ENCODE measurements at regions not wholly inside any gene's neighbourhood (a gene's known extent, or its start where the extent isn't known, plus 50 kb on each side); places are given as distances from the start of the nearest gene placed in this dataset.
"Not testable (repeated sequence)": the region's sequence is repeated elsewhere in the genome, so short reads cannot be mapped to it uniquely, and the experiment has no call there.

- no peak for DNase-seq
Observed at GRCh38 chr3:26191556-26191955, 401.7 kb downstream of the OXSM start.

GRCh38 chr3:26193558-26193957 lies 403.7 kb downstream of the OXSM start:
- DNase-seq = no peak

- no peak for DNase-seq
Observed at GRCh38 chr3:26196781-26197180, 406.9 kb downstream of the OXSM start.

- no peak for DNase-seq
Observed at GRCh38 chr3:26198609-26199008, 408.7 kb downstream of the OXSM start.

GRCh38 chr3:26202169-26202568 lies 412.3 kb downstream of the OXSM start:
- DNase-seq = no peak

GRCh38 chr3:26205475-26205874 lies 415.6 kb downstream of the OXSM start:
- DNase-seq = no peak

- no peak for DNase-seq
Observed at GRCh38 chr3:26208201-26208600, 414.4 kb upstream of the LRRC3B start.

- DNase-seq = no peak
Observed at GRCh38 chr3:26229801-26230200, 392.8 kb upstream of the LRRC3B start.

- no peak for DNase-seq
Observed at GRCh38 chr3:26233374-26233773, 389.2 kb upstream of the LRRC3B start.

GRCh38 chr3:26236531-26236930 lies 386.0 kb upstream of the LRRC3B start:
- DNase-seq = no peak

- no peak for DNase-seq
Observed at GRCh38 chr3:26237036-26237682, 385.4 kb upstream of the LRRC3B start.

GRCh38 chr3:26244586-26244985 lies 378.0 kb upstream of the LRRC3B start:
- not testable (repeated sequence) for DNase-seq

- DNase-seq = no peak
Observed at GRCh38 chr3:26245236-26245635, 377.3 kb upstream of the LRRC3B start.

GRCh38 chr3:26246901-26247300 lies 375.7 kb upstream of the LRRC3B start:
- no peak for DNase-seq

GRCh38 chr3:26247712-26248111 lies 374.9 kb upstream of the LRRC3B start:
- DNase-seq = no peak

GRCh38 chr3:26252001-26252400 lies 370.6 kb upstream of the LRRC3B start:
- no peak for DNase-seq

- no peak for DNase-seq
Observed at GRCh38 chr3:26256224-26256623, 366.3 kb upstream of the LRRC3B start.

GRCh38 chr3:26259176-26259575 lies 363.4 kb upstream of the LRRC3B start:
- DNase-seq = no peak

GRCh38 chr3:26260139-26260538 lies 362.4 kb upstream of the LRRC3B start:
- DNase-seq = no peak

GRCh38 chr3:26264708-26265107 lies 357.9 kb upstream of the LRRC3B start:
- DNase-seq = no peak

GRCh38 chr3:26271848-26272247 lies 350.7 kb upstream of the LRRC3B start:
- DNase-seq = no peak

- DNase-seq = no peak
Observed at GRCh38 chr3:26273196-26273595, 349.4 kb upstream of the LRRC3B start.

- DNase-seq = no peak
Observed at GRCh38 chr3:26279091-26279490, 343.5 kb upstream of the LRRC3B start.

- DNase-seq = no peak
Observed at GRCh38 chr3:26280517-26280916, 342.1 kb upstream of the LRRC3B start.

- DNase-seq = no peak
Observed at GRCh38 chr3:26281284-26281985, 341.1 kb upstream of the LRRC3B start.
